ENCODE measurements at regions not wholly inside any gene's neighbourhood (a gene's known extent, or its start where the extent isn't known, plus 50 kb on each side); places are given as distances from the start of the nearest gene placed in this dataset.

DNA sequence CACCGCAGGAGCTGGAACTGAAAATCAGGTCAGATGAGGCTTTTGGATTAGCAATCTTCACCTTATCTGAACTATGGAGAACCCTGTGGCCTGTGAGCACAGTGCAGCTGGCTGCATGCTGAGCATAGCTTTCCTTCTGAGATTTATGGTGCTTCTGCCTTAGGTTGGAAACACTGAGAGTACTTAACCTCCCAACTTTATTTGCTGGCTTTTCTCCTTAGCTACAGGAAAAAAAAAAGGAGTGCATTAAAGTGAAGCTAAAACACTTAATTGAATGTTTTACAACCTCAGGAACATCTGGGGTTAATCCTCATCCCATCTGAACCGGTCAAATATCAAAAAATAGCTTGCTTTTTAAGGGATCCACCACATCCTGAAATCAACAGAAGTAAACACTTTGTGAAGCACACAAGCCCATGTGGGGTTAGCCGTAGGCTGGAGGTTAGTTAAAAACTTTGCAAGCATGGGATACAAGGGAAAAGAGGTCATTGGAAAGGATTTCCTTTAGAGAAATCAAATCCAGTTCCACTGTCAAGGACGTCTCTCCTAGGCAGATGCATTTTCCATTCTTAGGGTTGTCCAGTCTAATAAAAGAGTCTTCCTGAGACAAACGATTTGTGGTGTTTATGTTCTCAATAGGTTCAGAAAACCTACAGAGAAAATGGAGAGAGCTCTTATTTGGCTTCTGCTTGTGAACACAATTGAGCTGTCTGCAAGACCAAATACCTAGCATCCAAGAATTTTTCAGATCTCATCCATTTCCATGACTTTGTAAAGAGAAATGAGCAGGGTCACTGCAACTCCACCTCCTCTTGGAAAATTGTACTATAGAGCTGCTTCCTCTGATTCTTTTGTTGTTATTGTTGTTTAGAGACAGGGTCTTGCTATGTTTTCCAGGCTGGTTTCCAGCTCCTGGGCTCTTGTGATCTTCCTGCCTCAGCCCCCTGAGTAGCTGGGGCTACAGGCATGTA, 470.4 kb upstream of the IGFBP3 start:
- TF ChIP-seq, protein P1, sequence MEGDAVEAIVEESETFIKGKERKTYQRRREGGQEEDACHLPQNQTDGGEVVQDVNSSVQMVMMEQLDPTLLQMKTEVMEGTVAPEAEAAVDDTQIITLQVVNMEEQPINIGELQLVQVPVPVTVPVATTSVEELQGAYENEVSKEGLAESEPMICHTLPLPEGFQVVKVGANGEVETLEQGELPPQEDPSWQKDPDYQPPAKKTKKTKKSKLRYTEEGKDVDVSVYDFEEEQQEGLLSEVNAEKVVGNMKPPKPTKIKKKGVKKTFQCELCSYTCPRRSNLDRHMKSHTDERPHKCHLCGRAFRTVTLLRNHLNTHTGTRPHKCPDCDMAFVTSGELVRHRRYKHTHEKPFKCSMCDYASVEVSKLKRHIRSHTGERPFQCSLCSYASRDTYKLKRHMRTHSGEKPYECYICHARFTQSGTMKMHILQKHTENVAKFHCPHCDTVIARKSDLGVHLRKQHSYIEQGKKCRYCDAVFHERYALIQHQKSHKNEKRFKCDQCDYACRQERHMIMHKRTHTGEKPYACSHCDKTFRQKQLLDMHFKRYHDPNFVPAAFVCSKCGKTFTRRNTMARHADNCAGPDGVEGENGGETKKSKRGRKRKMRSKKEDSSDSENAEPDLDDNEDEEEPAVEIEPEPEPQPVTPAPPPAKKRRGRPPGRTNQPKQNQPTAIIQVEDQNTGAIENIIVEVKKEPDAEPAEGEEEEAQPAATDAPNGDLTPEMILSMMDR (IDR thresholded peaks at IDR 0.05) = no peak
- FAIRE-seq = no peak

DNA sequence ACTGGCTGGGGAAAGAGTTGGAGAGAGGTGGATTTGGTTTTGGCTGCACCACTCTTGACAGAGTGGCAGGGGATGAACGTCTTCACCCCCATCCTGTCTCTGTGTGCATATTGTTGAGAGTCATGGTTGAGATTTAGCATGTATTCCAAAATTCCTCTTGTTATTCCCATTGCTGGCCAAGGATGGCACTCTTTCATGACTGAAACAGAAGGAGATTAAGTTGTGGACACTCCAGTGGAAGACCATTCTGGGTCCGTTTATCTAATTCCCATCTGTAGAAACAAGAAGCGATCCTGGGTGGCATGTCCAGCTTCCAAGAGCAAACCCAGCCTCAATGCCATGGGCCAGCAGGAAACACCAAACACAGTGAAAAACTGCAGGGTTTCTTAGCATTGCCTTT, 469.0 kb upstream of the IGFBP3 start:
- Histone ChIP-seq H3K27me3 (no peaks in the 10 kb centered on the region), H3K27ac (no peak overlapping the region), H3K9me3 (no peaks in the 10 kb centered on the region), H3K4me3 (no peak overlapping the region), H3K4me1 (no peaks in the 10 kb centered on the region), H3K36me3 (no peaks in the 10 kb centered on the region)
- no peak for ATAC-seq
- 56 to 75% methylated on average over 3 of the region's 3 CpGs for WGBS, 2 donors
- no peak for DNase-seq
- intact Hi-C loops (cut with DNase I) = no loop called here
- FAIRE-seq = no peak
- TF ChIP-seq, protein P1 (IDR thresholded peaks at IDR 0.05) = no peak

More for the DNA sequence above, 470.4 kb upstream of the IGFBP3 start:
- Histone ChIP-seq H3K4me3 (no peak overlapping the region), H3K27me3 (no peaks in the 10 kb centered on the region), H3K4me1 (no peaks in the 10 kb centered on the region), H3K27ac (no peak overlapping the region), H3K36me3 (no peaks in the 10 kb centered on the region), H3K9me3 (no peaks in the 10 kb centered on the region)
- no peak for ATAC-seq
- intact Hi-C loops (cut with DNase I) = no loop called here
- WGBS, 2 donors = 47 to 61% methylated on average over 5 of the region's 5 CpGs
- no peak for DNase-seq

DNA sequence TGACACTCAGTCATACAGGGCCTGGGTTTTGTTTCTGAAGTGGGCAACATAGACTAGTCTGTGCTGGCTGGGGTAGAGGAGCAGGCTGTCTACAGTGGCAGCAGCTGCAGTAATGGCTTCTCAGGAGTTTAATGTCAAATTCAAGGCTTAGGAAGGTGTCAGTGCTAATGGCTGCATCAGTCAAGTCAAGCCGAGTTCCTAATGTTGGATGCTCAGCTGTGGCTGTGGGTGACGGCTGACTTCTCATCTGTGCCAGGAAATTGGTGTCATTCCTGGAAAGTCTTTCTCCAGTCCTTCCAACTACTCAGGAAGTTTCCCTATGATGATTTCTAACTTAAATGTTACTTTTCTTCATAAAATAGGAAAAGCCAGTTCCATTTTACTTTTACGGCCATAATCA, 468.1 kb upstream of the IGFBP3 start:
- intact Hi-C loops (cut with DNase I) = no loop called here
- WGBS, 2 donors = 77 to 90% methylated on average over 3 of the region's 3 CpGs
- Histone ChIP-seq H3K9me3 (no peaks in the 10 kb centered on the region), H3K4me3 (no peak overlapping the region), H3K27me3 (no peaks in the 10 kb centered on the region), H3K36me3 (no peaks in the 10 kb centered on the region), H3K4me1 (no peaks in the 10 kb centered on the region), H3K27ac (no peak overlapping the region)
- FAIRE-seq = no peak
- ATAC-seq = no peak
- DNase-seq = no peak
- TF ChIP-seq, protein P1 (IDR thresholded peaks at IDR 0.05) = no peak

DNA sequence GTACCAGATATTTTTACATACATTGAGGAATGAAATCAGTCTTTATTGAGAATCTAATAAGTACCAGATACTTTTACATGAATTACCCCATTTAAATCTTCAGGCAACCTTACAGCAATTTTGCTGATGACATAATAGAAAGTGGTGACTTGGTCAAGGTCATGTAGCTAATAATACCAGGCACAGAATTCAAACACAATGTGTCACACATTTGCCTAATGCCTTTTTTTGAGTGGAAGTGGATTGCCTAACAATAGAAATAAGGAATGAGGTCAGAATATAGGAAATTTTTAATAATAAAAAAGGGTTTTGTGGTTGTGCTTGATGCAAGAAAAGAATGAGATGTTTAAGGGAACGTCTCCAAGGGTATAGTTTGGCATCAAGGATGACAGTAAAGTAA, 466.6 kb upstream of the IGFBP3 start:
- TF ChIP-seq, protein P1 (IDR thresholded peaks at IDR 0.05) = no peak
- Histone ChIP-seq H3K36me3 (no peaks in the 10 kb centered on the region), H3K27ac (no peak overlapping the region), H3K4me1 (no peaks in the 10 kb centered on the region), H3K9me3 (no peaks in the 10 kb centered on the region), H3K4me3 (no peak overlapping the region), H3K27me3 (no peaks in the 10 kb centered on the region)
- intact Hi-C loops (cut with DNase I) = no loop called here
- 49 to 74% methylated on average over 1 of the region's 1 CpG for WGBS, 2 donors
- FAIRE-seq = no peak
- no peak for ATAC-seq
- DNase-seq = no peak
